ENCODE measurements at regions not wholly inside any gene's neighbourhood (a gene's known extent, or its start where the extent isn't known, plus 50 kb on each side); places are given as distances from the start of the nearest gene placed in this dataset.

DNA sequence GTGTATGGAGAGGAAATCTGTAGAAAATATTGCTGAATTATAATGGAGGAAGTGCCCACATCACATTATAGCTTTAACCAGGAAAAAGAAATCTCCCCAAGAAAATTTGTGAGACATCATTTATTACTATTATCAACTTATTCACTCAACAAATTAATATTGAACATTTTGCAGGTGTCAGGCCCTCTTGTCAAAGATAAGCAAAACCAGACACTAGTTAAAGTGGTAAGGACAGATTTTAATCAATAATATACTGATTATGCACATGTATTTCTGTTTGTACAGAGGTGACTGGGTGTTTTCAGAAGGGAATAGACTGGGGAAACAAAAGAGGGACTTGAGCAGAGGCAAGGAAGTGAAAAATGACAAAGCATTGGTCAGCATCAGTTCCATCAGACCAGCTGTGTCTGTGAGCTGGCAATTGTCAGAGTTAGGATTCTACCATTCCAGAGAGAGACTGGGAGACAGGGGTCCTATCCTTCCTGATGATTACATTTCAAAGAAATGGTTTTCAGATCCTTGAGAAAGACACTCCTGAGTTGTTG lies 519.2 kb downstream of the UTRN start:
- DNase-seq (ENCODE audit: low read depth, low spot score) = no peak
- Histone ChIP-seq H3K9ac (ENCODE audit: insufficient read length) (no peak overlapping the region), H3K9me3 (ENCODE audit: low read depth, low read length) (no peaks in the 10 kb centered on the region), H3K36me3 (ENCODE audit: insufficient read depth, low read length) (no peaks in the 10 kb centered on the region), H3K27ac (no peak overlapping the region), H3K4me3 (no peak overlapping the region)
- no peak for TF ChIP-seq FOXP2 (optimal IDR thresholded peaks at IDR 0.05; ENCODE audit: control extremely low read depth, extremely low read length, insufficient read depth)
- no peak for TF ChIP-seq EZH2 (IDR thresholded peaks at IDR 0.05)
- no peak for TF ChIP-seq POLR2AphosphoS5 (IDR thresholded peaks at IDR 0.05; ENCODE audit: borderline replicate concordance, low read depth, low read length)

- H3K9me3 ChIP-seq (ENCODE audit: low read depth, low read length) = no peaks in the 10 kb centered on the region
- H3K27ac ChIP-seq = no peak overlapping the region
- TF ChIP-seq EZH2 (IDR thresholded peaks at IDR 0.05) = no peak
- no peak overlapping the region for H3K9ac ChIP-seq (ENCODE audit: insufficient read length)
- no peak overlapping the region for H3K4me3 ChIP-seq
- H3K36me3 ChIP-seq (ENCODE audit: insufficient read depth, low read length) = no peaks in the 10 kb centered on the region
- DNase-seq (ENCODE audit: low read depth, low spot score) = no peak
Measured at GRCh38 chr6:144805049-144805448, 519.9 kb downstream of the UTRN start.

- Histone ChIP-seq H3K4me3 (no peak overlapping the region), H3K36me3 (ENCODE audit: insufficient read depth, low read length) (no peaks in the 10 kb centered on the region), H3K9me3 (ENCODE audit: low read depth, low read length) (no peaks in the 10 kb centered on the region), H3K27ac (no peak overlapping the region), H3K9ac (ENCODE audit: insufficient read length) (no peak overlapping the region)
- TF ChIP-seq POLR2AphosphoS5 (IDR thresholded peaks at IDR 0.05; ENCODE audit: borderline replicate concordance, low read depth, low read length) (no peak), FOXP2 (optimal IDR thresholded peaks at IDR 0.05; ENCODE audit: control extremely low read depth, extremely low read length, insufficient read depth) (no peak), EZH2 (IDR thresholded peaks at IDR 0.05) (no peak)
- DNase-seq (ENCODE audit: low read depth, low spot score) = no peak
Measured at GRCh38 chr6:144806222-144806621, 521.1 kb downstream of the UTRN start.

- Histone ChIP-seq H3K27ac (no peak overlapping the region), H3K9me3 (ENCODE audit: low read depth, low read length) (no peaks in the 10 kb centered on the region), H3K36me3 (ENCODE audit: insufficient read depth, low read length) (no peaks in the 10 kb centered on the region), H3K4me3 (no peak overlapping the region), H3K9ac (ENCODE audit: insufficient read length) (no peak overlapping the region)
- TF ChIP-seq FOXP2 (optimal IDR thresholded peaks at IDR 0.05; ENCODE audit: control extremely low read depth, extremely low read length, insufficient read depth) = no peak
- DNase-seq (ENCODE audit: low read depth, low spot score) = no peak
Measured at GRCh38 chr6:144809120-144809519, 524.0 kb downstream of the UTRN start.

DNA sequence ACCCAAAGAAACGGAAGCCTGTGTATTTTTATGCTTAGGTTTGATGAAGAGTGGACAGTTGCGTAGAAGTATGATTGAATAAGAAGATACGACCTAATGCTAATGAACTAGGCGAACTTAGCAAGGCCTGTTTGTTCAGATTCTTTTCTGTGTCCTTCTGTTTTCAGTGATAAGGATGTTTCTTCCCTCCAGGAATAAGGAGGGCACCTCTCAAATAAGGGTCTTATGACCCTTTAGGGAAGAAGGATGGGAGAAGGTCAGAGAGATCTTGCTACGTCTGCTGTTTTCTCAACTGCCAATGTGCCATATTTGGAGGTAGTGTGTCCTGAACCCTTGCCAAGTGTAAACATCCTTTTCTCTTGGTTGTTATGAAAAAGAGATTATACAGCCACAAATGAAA lies 524.8 kb downstream of the UTRN start:
- Histone ChIP-seq H3K9me3 (ENCODE audit: low read depth, low read length) (no peaks in the 10 kb centered on the region), H3K4me3 (no peak overlapping the region), H3K9ac (ENCODE audit: insufficient read length) (no peak overlapping the region), H3K27ac (no peak overlapping the region), H3K36me3 (ENCODE audit: insufficient read depth, low read length) (no peaks in the 10 kb centered on the region)
- DNase-seq (ENCODE audit: low read depth, low spot score) = no peak
- TF ChIP-seq EZH2 (IDR thresholded peaks at IDR 0.05) (no peak), POLR2AphosphoS5 (IDR thresholded peaks at IDR 0.05; ENCODE audit: borderline replicate concordance, low read depth, low read length) (no peak), FOXP2 (optimal IDR thresholded peaks at IDR 0.05; ENCODE audit: control extremely low read depth, extremely low read length, insufficient read depth) (no peak)

DNA sequence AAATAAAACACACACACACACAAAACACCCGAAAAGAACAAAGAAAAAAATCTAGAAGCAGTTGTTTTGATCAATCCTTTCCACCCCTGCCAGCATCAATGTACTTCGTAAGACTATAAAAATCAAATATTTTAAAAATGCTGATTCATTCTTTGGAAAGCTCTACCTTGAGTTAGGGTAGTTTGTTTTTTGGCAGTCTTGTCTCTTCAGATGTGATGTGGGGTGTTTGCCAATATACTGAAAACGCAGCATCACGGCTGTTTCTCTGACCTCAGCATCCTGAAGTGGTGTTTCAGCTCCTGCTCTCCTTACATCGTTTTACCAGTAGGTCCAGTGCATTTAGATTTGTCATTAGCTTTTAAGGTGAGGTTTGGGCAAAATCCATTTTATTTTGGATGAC lies 526.0 kb downstream of the UTRN start:
- DNase-seq (ENCODE audit: low read depth, low spot score) = no peak

DNA sequence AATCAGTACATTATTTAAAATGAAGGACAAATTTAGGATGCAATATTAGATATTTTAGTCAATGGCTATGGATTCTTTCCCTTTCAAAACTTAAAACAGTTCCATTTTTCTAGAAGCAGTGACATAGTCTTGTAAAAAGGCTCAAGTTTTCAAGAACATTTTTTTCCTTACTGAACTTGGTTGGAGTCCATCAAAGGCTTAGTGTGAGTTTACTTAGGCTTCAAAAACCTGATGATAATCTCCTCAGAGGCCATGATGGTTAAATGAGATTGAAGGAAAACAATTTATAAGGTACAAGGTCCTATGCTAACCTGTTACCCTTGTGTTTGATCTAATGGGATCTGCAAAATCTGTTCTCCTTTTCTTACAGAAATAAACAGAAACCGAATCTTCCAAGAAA lies 531.8 kb downstream of the UTRN start:
- no peak for DNase-seq (ENCODE audit: low read depth, low spot score)
- no peak overlapping the region for H3K4me3 ChIP-seq
- TF ChIP-seq FOXP2 (optimal IDR thresholded peaks at IDR 0.05; ENCODE audit: control extremely low read depth, extremely low read length, insufficient read depth) (no peak), EZH2 (IDR thresholded peaks at IDR 0.05) (no peak), POLR2AphosphoS5 (IDR thresholded peaks at IDR 0.05; ENCODE audit: borderline replicate concordance, low read depth, low read length) (no peak)
- H3K9me3 ChIP-seq (ENCODE audit: low read depth, low read length) = no peaks in the 10 kb centered on the region
- H3K36me3 ChIP-seq (ENCODE audit: insufficient read depth, low read length) = no peaks in the 10 kb centered on the region
- H3K27ac ChIP-seq = no peak overlapping the region
- H3K9ac ChIP-seq (ENCODE audit: insufficient read length) = no peak overlapping the region

More for the DNA sequence above, 526.0 kb downstream of the UTRN start:
- no peak for TF ChIP-seq FOXP2 (optimal IDR thresholded peaks at IDR 0.05; ENCODE audit: control extremely low read depth, extremely low read length, insufficient read depth)
- TF ChIP-seq POLR2AphosphoS5 (IDR thresholded peaks at IDR 0.05; ENCODE audit: borderline replicate concordance, low read depth, low read length) = no peak
- no peak for TF ChIP-seq EZH2 (IDR thresholded peaks at IDR 0.05)
- H3K4me3 ChIP-seq = no peak overlapping the region
- no peak overlapping the region for H3K27ac ChIP-seq
- no peaks in the 10 kb centered on the region for H3K9me3 ChIP-seq (ENCODE audit: low read depth, low read length)
- no peaks in the 10 kb centered on the region for H3K36me3 ChIP-seq (ENCODE audit: insufficient read depth, low read length)
- no peak overlapping the region for H3K9ac ChIP-seq (ENCODE audit: insufficient read length)

DNA sequence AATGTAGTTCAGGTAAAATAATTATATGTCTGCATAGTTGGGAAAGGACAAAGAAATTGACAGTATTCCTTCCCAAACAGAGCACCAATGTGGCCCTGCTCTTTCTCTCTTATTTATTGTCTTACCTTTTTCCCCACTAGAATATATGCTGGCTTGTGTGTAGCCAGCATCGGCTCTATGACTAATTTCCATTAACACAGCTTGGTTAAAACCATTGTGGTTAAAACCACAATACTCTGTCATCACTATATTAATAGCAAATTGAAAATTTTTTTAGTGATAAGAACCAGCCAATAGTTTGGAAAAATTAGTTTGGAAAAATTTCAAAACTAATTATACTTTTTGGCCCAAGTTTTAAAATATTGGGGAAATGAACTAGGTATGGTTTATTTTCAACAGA lies 535.1 kb downstream of the UTRN start:
- no peak for DNase-seq (ENCODE audit: low read depth, low spot score)
- TF ChIP-seq EZH2 (IDR thresholded peaks at IDR 0.05) = no peak
- no peak for TF ChIP-seq POLR2AphosphoS5 (IDR thresholded peaks at IDR 0.05; ENCODE audit: borderline replicate concordance, low read depth, low read length)
- TF ChIP-seq FOXP2 (optimal IDR thresholded peaks at IDR 0.05; ENCODE audit: control extremely low read depth, extremely low read length, insufficient read depth) = no peak
- H3K4me3 ChIP-seq = no peak overlapping the region
- H3K9me3 ChIP-seq (ENCODE audit: low read depth, low read length) = no peaks in the 10 kb centered on the region
- no peak overlapping the region for H3K27ac ChIP-seq
- no peaks in the 10 kb centered on the region for H3K36me3 ChIP-seq (ENCODE audit: insufficient read depth, low read length)
- no peak overlapping the region for H3K9ac ChIP-seq (ENCODE audit: insufficient read length)

DNA sequence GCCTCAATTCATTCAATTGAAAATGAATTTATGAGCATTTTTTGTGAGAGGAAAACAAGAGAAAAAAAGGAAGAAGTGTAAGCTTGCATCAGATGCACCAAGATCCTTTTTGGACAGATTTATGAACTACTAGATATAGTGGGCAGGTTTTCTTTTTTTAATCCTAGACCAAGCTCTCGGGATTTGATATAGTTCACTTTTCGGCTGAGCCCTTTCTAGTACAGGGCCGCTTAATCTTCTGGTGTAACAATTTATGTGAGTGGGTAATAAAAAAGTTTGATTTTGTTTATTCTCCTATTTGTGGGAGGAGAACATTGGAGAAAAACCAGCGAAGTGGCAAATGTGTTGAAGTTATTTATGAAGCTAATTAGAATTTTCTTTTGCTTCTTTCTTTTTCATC lies 538.0 kb downstream of the UTRN start:
- no peaks in the 10 kb centered on the region for H3K9me3 ChIP-seq (ENCODE audit: low read depth, low read length)
- no peak overlapping the region for H3K4me3 ChIP-seq
- H3K27ac ChIP-seq = no peak overlapping the region
- H3K9ac ChIP-seq (ENCODE audit: insufficient read length) = no peak overlapping the region
- DNase-seq (ENCODE audit: low read depth, low spot score) = no peak
- TF ChIP-seq EZH2 (IDR thresholded peaks at IDR 0.05) (no peak), FOXP2 (optimal IDR thresholded peaks at IDR 0.05; ENCODE audit: control extremely low read depth, extremely low read length, insufficient read depth) (no peak), POLR2AphosphoS5 (IDR thresholded peaks at IDR 0.05; ENCODE audit: borderline replicate concordance, low read depth, low read length) (no peak)
- H3K36me3 ChIP-seq (ENCODE audit: insufficient read depth, low read length) = no peaks in the 10 kb centered on the region

Measured in SK-N-MC (cell line).